ENCODE measurements at regions not wholly inside any gene's neighbourhood (a gene's known extent, or its start where the extent isn't known, plus 50 kb on each side); places are given as distances from the start of the nearest gene placed in this dataset.
"Not testable (repeated sequence)": the region's sequence is repeated elsewhere in the genome, so short reads cannot be mapped to it uniquely, and the experiment has no call there.

- DNase-seq (ENCODE audit: low spot score), result no peak
- intact Hi-C loops (cut with DNase I), result no loop called here
These were observed 179.4 kb downstream of the CD47 start for GRCh38 chr3:107911337-107912000.

DNA sequence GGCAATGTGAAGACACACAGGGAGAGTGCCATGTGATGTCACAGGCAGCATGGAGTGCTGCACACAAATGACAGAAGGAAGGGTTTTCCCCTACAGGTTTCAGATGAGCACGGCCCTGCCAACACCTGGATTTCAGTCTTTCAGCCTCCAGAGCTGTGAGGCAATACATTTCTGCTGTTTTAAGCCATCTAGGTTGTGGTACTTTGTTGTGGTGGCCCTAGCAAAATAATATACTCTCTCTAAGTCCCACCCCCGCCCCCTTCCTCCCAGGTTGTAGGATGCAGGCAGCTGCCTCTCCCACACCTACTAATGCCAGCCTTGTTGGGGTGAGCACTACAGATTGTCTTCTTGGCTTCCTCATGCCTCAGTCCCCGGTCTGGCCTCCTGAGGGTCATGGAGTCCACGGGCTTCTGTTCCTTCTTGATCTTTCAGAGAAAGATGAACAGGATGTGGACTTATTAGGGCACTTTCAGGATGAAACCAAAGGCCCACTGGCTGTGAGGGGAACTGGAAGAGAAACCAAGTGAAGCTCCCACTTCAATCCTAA, 180.0 kb downstream of the CD47 start:
- no peak for DNase-seq (ENCODE audit: low spot score)
- intact Hi-C loops (cut with DNase I), result no loop called here

DNA sequence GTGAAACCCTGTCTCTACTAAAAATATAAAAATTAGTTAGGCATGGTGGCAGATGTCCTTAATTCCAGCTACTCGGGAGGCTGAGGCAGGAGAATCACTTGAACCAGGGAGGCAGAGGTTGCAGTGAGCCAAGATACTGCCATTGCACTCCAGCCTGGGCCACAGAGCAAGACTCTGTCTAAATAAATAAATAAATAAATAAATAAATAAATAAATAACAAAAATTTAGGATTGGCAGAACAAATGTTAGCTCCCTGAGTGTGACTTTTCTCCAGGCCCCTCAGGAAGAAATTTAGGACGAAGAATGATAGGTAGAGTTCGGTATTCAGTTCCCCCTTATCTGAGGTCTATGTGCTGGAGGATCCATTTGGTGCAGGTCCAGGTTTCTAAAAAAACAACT, 181.2 kb downstream of the CD47 start:
- intact Hi-C loops (cut with DNase I); DNase-seq (ENCODE audit: low spot score): not testable (repeated sequence)

DNA sequence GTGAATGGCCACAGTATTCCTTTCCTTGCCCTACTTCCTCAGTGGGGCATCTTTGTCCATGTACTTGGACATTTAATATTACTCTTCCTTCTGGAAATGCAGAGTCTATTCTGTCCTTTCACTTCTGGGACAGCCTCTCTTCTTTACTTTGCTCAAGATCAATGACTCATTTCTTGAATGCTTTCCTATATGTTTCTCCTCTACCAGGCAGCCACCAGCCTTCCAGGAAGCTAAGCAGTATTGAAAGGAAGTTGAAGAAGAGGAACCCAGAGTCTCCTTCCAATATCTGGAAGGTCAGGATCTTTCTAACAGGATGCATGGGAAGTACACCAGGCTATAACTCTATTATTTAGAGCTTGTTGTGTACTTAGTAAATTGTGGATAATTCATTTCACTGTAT, 182.8 kb downstream of the CD47 start:
- intact Hi-C loops (cut with DNase I), result no loop called here
- DNase-seq (ENCODE audit: low spot score), result no peak

DNA sequence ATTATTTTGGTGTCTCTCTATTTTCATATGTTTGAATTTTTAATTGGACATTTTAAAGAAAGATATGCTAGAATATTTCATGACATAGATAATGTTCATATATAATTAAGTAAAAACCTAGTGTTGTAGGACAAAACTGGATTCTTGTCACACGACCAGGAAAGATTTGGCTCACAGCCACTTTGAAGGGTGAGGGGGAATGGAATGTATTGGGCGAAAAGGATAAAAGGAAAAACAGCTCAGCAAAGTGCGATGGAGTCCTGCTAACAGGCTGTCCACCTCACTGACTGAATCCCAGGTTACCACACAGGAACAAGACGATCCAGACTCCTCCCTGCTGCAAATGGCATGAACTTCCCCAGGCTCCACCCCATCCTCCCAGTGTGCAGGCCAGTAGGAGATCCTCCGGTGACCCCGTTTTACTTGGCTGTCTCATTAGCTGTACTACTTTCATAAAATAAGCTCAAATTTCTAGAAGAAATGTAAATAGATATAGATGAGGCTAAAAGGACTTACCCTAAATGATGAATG, 186.2 kb downstream of the CD47 start:
- no peak for DNase-seq (ENCODE audit: low spot score)
- intact Hi-C loops (cut with DNase I), result no loop called here

DNA sequence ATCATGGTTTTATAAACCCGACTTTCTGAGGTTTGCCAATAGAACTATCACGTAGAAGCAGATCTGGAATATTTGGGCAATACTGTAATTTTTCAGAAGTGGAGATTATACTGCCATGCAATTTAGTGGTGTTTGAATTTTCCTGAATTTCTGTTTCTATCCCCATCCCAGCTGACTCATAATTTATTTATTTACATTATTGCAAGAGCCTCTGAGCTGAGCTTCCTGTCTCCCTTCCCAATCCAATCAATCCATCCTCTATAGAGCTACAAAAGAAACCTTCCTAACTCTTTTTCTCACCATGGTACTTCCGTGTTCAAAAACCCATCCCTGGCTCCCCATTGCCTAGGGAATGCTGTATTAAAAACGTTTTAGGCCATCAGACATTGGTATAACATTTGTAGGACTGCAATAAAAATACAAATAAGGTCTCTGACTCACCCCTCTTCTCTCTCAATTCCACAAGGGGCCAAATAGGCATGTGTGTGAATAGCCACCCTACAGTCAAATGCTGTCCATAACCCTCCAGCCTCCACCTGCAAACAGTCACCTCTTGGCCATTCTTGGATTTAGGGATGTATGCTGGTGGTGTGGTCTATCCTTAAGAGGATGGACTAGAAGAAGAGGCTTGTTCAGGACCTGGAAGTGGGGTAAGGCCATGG, 190.7 kb downstream of the CD47 start:
- no peak for DNase-seq (ENCODE audit: low spot score)
- intact Hi-C loops (cut with DNase I), result no loop called here

GRCh38 chr3:107897471-107898061, 193.3 kb downstream of the CD47 start:
- intact Hi-C loops (cut with DNase I), result no loop called here
- DNase-seq (ENCODE audit: low spot score), result no peak

DNA sequence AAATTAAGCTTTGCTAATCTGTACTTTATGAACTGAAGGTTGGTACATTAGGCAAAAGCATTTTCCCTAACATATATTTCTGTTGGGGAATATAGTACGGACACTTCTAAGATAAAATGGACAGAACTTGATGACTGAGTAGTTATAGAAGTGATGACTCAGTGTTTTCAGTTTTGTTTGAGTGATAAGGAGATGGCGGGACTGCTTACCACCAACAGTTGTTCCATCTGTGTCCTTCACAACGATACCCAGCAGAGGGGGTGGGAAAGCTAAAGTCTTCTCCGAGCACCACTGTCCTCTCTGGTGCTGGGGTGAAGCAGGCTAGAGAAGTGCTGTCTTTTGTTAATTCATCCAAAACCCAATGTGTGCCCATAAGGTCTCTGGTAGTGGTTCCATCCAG, 195.8 kb downstream of the CD47 start:
- intact Hi-C loops (cut with DNase I), result no loop called here
- no peak for DNase-seq (ENCODE audit: low spot score)

- intact Hi-C loops (cut with DNase I), result no loop called here
These were observed 197.7 kb downstream of the CD47 start for GRCh38 chr3:107892955-107893624.

DNA sequence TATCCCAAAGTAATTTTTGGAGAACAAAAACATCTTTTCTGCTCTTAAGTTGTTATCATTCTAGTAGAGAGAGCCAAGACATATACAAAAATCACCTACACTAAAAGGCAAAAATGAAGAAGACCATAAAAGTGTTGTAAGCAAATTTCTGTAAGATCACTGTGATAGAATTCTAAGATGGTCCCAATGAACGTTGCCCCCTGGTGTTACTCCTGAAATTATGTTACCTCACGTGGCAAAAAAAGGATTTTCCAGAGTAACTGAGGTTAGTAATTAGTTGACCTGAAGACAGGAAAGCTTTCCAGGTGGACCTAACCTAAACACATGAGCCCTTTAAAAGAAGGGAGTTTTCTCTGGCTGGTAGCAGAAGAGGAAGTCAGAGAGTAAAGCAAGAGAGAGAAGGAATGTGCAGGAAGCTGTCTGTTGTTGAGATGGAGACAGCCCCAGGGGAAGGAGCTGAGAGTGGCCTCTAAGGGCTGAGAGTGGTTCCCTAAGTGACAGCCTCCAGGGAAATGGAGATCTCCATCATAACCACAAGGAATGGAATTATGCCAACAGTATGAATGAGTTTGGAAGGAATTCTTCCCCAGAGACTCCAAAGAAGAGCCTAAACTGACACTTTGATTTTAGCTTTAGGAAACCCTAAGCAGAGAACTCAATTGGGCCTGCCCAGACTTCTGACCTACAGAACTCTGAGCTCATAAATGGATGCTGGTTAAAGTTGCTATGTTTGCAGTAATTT, 205.9 kb downstream of the CD47 start:
- intact Hi-C loops (cut with DNase I), result no loop called here
- DNase-seq (ENCODE audit: low spot score), result no peak

More at GRCh38 chr3:107892955-107893624, 197.7 kb downstream of the CD47 start:
- no peak for DNase-seq (ENCODE audit: low spot score)

- no peak for DNase-seq (ENCODE audit: low spot score)
- intact Hi-C loops (cut with DNase I), result no loop called here
These were observed 206.8 kb downstream of the CD47 start for GRCh38 chr3:107884028-107884427.

- intact Hi-C loops (cut with DNase I), result no loop called here
- DNase-seq (ENCODE audit: low spot score), result no peak
These were observed 207.9 kb downstream of the CD47 start for GRCh38 chr3:107882881-107883280.

- intact Hi-C loops (cut with DNase I), result no loop called here
- DNase-seq (ENCODE audit: low spot score), result no peak
These were observed 208.6 kb downstream of the CD47 start for GRCh38 chr3:107882261-107882660.

DNA sequence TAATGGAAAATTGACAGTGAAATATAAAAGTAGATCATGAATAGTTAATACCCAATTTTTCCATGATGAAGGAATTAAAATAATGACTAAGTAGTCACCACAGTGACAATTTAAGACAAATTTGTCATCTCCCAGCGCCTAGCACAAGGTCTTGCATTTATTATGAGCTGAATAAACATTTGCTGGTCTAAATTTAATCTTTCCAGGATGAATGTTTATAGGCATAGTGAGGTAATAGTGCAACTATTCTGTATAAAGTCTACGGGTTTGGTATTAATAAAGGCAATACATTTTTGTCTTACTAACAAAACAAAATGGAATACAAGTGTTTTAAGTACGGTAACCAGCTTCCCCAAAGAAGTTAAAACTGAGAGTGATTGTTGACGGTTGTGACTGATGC, 209.3 kb downstream of the CD47 start:
- intact Hi-C loops (cut with DNase I), result no loop called here
- no peak for DNase-seq (ENCODE audit: low spot score)

DNA sequence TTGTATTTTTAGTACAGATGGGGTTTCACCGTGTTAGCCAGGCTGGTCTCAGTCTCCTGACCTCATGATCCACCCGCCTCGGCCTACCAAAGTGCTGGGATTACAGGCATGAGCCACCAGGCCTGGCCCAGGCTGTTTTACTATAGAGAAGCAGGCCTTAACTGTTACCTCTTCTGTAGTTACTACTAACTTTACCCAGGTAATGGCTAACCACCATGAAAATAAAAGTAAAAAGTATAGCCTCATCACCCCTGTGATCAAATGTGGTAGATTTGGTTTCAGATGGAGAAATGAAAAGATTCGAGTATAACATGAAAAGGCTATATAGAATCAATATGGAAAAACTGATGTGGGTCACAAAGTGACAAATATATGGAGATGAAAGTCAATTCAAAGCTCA, 210.1 kb downstream of the CD47 start:
- no peak for DNase-seq (ENCODE audit: low spot score)
- intact Hi-C loops (cut with DNase I), result no loop called here

DNA sequence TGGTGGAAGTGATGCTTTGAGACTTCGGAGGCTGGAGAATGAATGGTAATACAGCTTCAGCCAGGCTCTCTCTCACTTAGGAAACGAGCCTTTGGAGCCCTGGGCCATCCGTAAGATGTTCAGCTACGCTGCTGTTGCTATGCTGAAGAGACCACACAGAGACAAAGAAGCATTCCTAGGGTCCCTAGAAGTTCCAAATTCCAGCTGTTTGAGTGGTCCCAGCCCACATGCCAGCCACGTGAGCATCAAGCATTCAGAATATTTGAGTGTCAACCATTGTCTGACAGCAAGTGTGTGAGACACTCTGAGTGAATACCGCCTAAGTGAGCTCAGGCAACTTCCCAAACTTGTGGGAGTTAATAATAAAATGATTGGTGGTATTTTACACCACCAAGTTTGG, 212.9 kb downstream of the CD47 start:
- intact Hi-C loops (cut with DNase I), result no loop called here
- DNase-seq (ENCODE audit: low spot score), result no peak

DNA sequence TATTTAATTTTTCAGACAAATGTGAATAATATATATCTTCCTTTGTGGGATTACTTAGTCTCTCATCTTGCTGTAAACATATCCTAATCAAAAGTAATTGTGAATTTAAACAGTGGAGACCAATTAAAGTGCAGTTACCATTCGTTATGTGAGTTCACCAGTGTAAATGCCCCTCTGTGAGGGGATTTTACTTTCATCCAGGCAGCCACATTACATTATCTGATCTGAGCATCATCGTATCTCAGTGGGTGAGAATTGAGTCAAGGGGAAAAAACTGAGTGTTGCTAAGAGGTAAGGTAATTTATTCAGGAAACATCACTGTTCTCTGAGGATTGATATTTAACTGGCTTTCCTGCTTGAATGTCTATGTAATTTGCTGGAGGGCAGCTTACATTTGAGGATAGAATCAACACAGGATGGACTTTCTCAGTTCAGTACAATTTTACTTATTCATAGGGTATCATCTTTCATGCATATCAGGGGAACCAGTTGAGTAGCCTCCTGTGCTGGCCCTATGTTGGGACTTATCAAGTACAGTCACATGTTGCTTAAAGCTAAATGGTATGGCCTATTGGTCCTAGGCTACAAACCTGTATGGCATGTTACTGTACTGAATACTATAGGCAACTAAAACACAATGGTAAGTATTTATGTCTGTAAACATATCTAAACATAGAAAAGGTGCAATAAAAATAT, 219.7 kb downstream of the CD47 start:
- intact Hi-C loops (cut with DNase I), result no loop called here
- DNase-seq (ENCODE audit: low spot score), result no peak

- intact Hi-C loops (cut with DNase I), result no loop called here
- no peak for DNase-seq (ENCODE audit: low spot score)
These were observed 220.7 kb downstream of the CD47 start for GRCh38 chr3:107870096-107870495.

DNA sequence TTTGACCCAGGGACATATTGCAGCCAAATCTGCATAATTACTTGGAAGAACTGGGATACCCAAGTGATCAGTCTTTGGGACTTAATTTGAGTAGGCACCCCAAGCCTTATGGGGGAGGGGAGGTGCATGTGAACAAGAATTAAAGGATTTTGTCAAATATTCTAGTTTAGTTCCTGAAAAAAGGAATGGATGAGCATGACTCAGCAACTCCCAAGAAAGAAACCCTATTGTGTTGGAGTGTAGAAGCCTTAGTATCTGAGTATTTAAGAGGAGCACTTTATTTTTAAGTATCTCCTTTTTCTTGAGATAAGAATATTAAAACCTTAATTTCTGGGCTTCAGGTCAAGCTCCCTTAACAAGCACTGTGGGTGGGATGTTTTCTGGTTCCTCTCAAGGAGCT, 222.4 kb downstream of the CD47 start:
- no peak for DNase-seq (ENCODE audit: low spot score)

More for the DNA sequence above, 222.4 kb downstream of the CD47 start:
- intact Hi-C loops (cut with DNase I), result no loop called here

All from cardiac septum (tissue), 1 donor.